Transverse colon (tissue), 4 donors: ENCODE measurements at regions not wholly inside any gene's neighbourhood (a gene's known extent, or its start where the extent isn't known, plus 50 kb on each side); places are given as distances from the start of the nearest gene placed in this dataset.

Source experiments
- DNase-seq: peaks from one replicate; pipeline ENCODE4 v3.0.0-alpha.2; 2019
- H3K27ac ChIP-seq, 4 donors: fragments of 200-600 bp; sonication (generic); 2 replicates each; pipeline ENCODE4 v1.5.1; 2016 to 2018; ENCODE audit warnings: inconsistent platforms in 4 of 4
- H3K27me3 ChIP-seq: fragments of 200-600 bp; sonication (generic); 2 replicates; pipeline ENCODE4 v1.5.1; 2017; ENCODE audit warnings: inconsistent platforms
- H3K36me3 ChIP-seq, 4 donors: fragments of 200-600 bp; sonication (generic); 2 replicates each; pipeline ENCODE4 v1.5.1; 2017 to 2019; ENCODE audit warnings: inconsistent platforms in 4 of 4
- H3K4me1 ChIP-seq, 4 donors: fragments of 200-600 bp; sonication (generic); 2 replicates each; pipeline ENCODE4 v1.5.1; 2017 to 2020; ENCODE audit warnings: inconsistent platforms in 4 of 4
- H3K4me3 ChIP-seq, 4 donors: fragments of 200-600 bp; sonication (generic); 1 replicate in 1 of 4; 2 replicates in 3 of 4; pipeline versions ENCODE4 v1.5.1 to v1.6.1; 2017 to 2019; ENCODE audit warnings: inconsistent platforms in 4 of 4
- H3K9me3 ChIP-seq, 2 donors: fragments of 200-600 bp; sonication (generic); 2 replicates each; pipeline ENCODE4 v1.5.1; 2017 to 2019; ENCODE audit warnings: inconsistent platforms in 2 of 2
- EP300 ChIP-seq: sonication (generic); formaldehyde crosslinking; IDR thresholded peaks from one replicate; pipeline ENCODE4 v1.6.1; 2017; ENCODE audit warnings: antibody characterized with exemption, low read depth
- POLR2A ChIP-seq: fragments of 450-650 bp; IDR thresholded peaks from one replicate; pipeline ENCODE4 v1.6.1; 2016; ENCODE audit warnings: antibody characterized with exemption, mild to moderate bottlenecking, moderate library complexity
- POLR2AphosphoS5 ChIP-seq, 3 donors: sonication (generic); formaldehyde crosslinking; IDR thresholded peaks; one replicate each; pipeline ENCODE4 v1.6.1; 2016; ENCODE audit warnings: antibody characterized with exemption in 3 of 3
- WGBS, 2 donors: methylation state at CpG; one replicate each; pipeline ENCODE4 v1.1.5; 2018; ENCODE audit warnings: low coverage in 1 of 2; 5-methylcytosine and 5-hydroxymethylcytosine counted together
- in situ Hi-C, 4 donors: fragments of 200-750 bp; cut with MboI; loops; one replicate each; pipeline versions ENCODE4 v1.15.0 to v1.15.1; 2017; ENCODE audit warnings: low sequenced_read_pairs in 3 of 4, low pct_ligation_motif_present in 1 of 4, low pct_unique_long_range_greater_than_20kb in 1 of 4
- intact Hi-C: fragments of 100-400 bp; cut with DNase I; formaldehyde crosslinking; loops from one replicate; pipeline ENCODE4 v1.15.1; 2023; ENCODE audit warnings: low total_unique reads
- TF ChIP-seq, protein P1 (sequence below), 5 experiments: fragments of 200-600 bp in 3 of 5; fragments of 450-650 bp in 2 of 5; sonication (generic) in 3 of 5; IDR thresholded peaks; 1 replicate in 2 of 5; 2 replicates in 3 of 5; pipeline ENCODE4 v1.5.1; 2016 to 2017; ENCODE audit warnings: antibody characterized with exemption in 5 of 5, inconsistent platforms in 3 of 5, mild to moderate bottlenecking in 2 of 5, moderate library complexity in 1 of 5

DNA sequence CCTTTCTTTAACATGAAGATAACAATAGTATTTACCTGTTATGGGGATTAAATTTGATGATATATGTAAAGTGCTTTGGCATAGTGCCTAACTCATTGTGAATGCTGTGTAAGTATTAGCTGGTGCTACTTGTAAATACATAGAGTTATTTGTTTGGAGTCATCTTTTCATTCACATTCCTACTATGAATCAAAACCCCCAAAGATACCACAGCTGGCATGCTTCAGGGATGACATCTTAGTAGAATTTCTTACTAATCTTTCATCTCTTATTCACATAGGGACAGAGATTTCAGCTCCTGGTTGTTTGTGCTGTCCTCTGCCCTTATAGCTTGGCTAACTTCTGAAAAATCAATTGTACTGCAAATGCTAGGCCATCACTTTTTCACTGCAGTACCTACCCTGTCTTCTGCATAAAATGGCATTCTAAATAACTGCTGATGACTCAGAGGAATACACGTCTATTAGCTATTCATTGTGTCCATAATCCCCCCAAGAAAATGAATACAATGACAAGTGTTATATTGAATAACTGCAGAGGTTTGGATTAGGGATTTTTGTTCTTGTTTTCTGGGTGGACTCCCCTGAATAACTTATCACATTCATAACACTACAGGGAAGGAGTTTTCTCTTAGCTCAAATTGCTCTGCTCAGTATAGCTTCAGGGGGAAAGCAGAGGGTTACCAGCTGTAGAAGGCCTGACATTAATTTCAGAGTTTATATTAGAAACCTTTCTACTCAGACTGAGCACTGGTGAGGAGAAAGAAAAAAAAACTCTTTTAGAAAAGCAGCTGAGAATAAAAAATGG is 192.2 kb upstream of the C9orf72 start:
- DNase-seq = no peak

DNA sequence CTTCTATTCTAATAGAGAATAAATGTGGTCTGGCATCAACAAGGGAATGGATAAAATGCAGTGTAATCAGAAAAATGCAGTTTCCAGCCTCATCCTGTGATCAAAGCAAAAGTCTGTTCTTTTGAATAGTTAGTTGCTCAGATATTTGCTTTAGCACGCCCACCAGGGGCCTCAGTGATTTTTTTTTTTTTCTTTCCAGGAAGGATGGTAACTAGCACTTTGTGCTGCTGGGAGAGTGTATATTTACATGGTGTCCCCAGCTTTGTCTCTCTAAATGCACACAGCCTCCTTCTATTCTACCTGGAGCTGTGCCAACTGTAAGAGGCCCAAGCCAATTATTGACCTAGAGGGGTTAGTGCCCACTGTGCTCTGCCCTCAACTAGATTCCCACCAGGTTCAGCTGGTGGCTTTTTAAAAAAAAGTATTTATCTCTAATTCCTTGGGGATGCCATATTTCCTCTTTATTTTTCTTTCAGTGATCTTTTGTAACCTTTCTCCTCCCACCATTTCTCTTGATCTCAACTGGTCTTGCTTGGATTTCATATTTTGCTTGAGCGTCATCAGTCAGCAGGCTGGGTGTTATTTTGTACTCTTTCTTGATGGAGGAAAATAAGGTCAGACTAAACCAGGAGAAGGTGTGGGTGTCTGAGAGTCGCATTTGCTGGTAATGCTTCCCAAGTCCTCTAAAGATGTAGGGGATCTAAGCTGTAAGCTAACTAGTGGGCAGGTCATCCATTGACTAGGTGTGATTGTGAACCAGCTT is 193.0 kb upstream of the C9orf72 start:
- Histone ChIP-seq H3K27me3 (no peaks in the 10 kb centered on the region), H3K9me3 (no peaks in the 10 kb centered on the region), H3K4me3 (no peak overlapping the region), H3K27ac (no peak overlapping the region), H3K4me1 (no peaks in the 10 kb centered on the region), H3K36me3 (no peaks in the 10 kb centered on the region)
- intact Hi-C loops = no loop called here
- no peak for TF ChIP-seq POLR2A
- TF ChIP-seq POLR2AphosphoS5 (IDR thresholded peaks at IDR 0.05) = no peak
- TF ChIP-seq EP300 = no peak
- no peak for DNase-seq
- in situ Hi-C loops = no loop called here
- WGBS, 2 donors = 57 to 62% methylated on average over 2 to 3 of the region's 3 CpGs

More for the DNA sequence above, 192.2 kb upstream of the C9orf72 start:
- intact Hi-C loops = no loop called here
- no peaks in the 10 kb centered on the region for H3K4me1 ChIP-seq
- TF ChIP-seq POLR2A (no peak), EP300 (no peak), POLR2AphosphoS5 (IDR thresholded peaks at IDR 0.05) (no peak)
- TF ChIP-seq, protein P1, sequence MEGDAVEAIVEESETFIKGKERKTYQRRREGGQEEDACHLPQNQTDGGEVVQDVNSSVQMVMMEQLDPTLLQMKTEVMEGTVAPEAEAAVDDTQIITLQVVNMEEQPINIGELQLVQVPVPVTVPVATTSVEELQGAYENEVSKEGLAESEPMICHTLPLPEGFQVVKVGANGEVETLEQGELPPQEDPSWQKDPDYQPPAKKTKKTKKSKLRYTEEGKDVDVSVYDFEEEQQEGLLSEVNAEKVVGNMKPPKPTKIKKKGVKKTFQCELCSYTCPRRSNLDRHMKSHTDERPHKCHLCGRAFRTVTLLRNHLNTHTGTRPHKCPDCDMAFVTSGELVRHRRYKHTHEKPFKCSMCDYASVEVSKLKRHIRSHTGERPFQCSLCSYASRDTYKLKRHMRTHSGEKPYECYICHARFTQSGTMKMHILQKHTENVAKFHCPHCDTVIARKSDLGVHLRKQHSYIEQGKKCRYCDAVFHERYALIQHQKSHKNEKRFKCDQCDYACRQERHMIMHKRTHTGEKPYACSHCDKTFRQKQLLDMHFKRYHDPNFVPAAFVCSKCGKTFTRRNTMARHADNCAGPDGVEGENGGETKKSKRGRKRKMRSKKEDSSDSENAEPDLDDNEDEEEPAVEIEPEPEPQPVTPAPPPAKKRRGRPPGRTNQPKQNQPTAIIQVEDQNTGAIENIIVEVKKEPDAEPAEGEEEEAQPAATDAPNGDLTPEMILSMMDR (IDR thresholded peaks at IDR 0.05) = no peak
- H3K36me3 ChIP-seq = no peaks in the 10 kb centered on the region
- no peak overlapping the region for H3K4me3 ChIP-seq
- in situ Hi-C loops = no loop called here
- H3K27ac ChIP-seq = no peak overlapping the region
- 57% methylated on average over 1 of the region's 1 CpG; no CpG with 5 or more reads in 1 of the 2 donors for WGBS, 2 donors
- H3K27me3 ChIP-seq = no peaks in the 10 kb centered on the region
- no peaks in the 10 kb centered on the region for H3K9me3 ChIP-seq

GRCh38 chr9:27768781-27769180 is 195.5 kb upstream of the C9orf72 start:
- Histone ChIP-seq H3K9me3 (no peaks in the 10 kb centered on the region), H3K27me3 (no peaks in the 10 kb centered on the region), H3K4me3 (no peak overlapping the region), H3K36me3 (no peaks in the 10 kb centered on the region), H3K27ac (no peak overlapping the region), H3K4me1 (no peaks in the 10 kb centered on the region)
- in situ Hi-C loops (no loop called here), intact Hi-C loops (no loop called here)
- no peak for DNase-seq
- TF ChIP-seq, protein P1 (IDR thresholded peaks at IDR 0.05) = no peak
- no peak for TF ChIP-seq EP300
- TF ChIP-seq POLR2AphosphoS5 (IDR thresholded peaks at IDR 0.05) = no peak
- TF ChIP-seq POLR2A = no peak
- whole genome bisulfite sequencing, 2 donors = 73% methylated on average over 3 of the region's 3 CpGs

GRCh38 chr9:27770541-27770940 is 197.3 kb upstream of the C9orf72 start:
- H3K4me1 ChIP-seq = no peaks in the 10 kb centered on the region
- WGBS, 2 donors = 70 to 100% methylated on average over 2 to 5 of the region's 5 CpGs
- H3K9me3 ChIP-seq = no peaks in the 10 kb centered on the region
- no peaks in the 10 kb centered on the region for H3K27me3 ChIP-seq
- H3K27ac ChIP-seq = no peak overlapping the region
- in situ Hi-C loops = no loop called here
- no peak overlapping the region for H3K4me3 ChIP-seq
- intact Hi-C loops = no loop called here
- no peak for DNase-seq
- TF ChIP-seq, protein P1 (IDR thresholded peaks at IDR 0.05) = no peak
- TF ChIP-seq EP300 (no peak), POLR2AphosphoS5 (IDR thresholded peaks at IDR 0.05) (no peak), POLR2A (no peak)
- no peaks in the 10 kb centered on the region for H3K36me3 ChIP-seq
